ENCODE measurements at regions not wholly inside any gene's neighbourhood (a gene's known extent, or its start where the extent isn't known, plus 50 kb on each side); places are given as distances from the start of the nearest gene placed in this dataset.
"Not testable (repeated sequence)": the region's sequence is repeated elsewhere in the genome, so short reads cannot be mapped to it uniquely, and the experiment has no call there.

DNA sequence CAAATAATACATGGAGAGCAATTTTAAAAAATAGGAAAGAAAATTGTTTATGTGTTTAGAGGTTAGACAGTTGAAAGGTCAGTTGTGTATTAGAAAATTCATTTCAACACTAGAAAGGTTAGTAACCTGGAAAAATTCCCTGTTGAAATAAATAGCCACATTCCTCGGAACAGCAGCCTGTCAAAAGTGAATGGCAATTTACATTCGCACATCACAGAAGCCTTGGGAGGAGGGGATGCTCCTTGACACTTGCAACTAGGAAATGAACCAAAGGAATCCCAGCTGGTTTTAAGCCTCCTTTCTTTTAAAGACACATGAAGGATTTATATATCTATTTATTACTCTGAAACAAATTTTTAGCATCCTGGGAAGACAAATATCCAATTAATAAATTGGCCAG lies 653.5 kb upstream of the LRRTM4 start:
- Histone ChIP-seq H3K27me3 (ENCODE audit: control insufficient read depth, insufficient read depth, low read length) (no peaks in the 10 kb centered on the region), H3K27ac (ENCODE audit: low read length) (no peak overlapping the region), H3K4me3 (ENCODE audit: low read length) (no peak overlapping the region), H3K4me1 (ENCODE audit: control insufficient read depth, insufficient read depth, low read length) (no peaks in the 10 kb centered on the region), H3K36me3 (ENCODE audit: control insufficient read depth, insufficient read depth, low read length) (no peaks in the 10 kb centered on the region), H3K9me3 (ENCODE audit: control insufficient read depth, insufficient read depth, low read length) (no peaks in the 10 kb centered on the region)
- no peak for DNase-seq (ENCODE audit: low read depth, low spot score)
- no CpG with 5 or more reads among the region's 2 CpGs for WGBS (ENCODE audit: insufficient coverage, insufficient read length)

DNA sequence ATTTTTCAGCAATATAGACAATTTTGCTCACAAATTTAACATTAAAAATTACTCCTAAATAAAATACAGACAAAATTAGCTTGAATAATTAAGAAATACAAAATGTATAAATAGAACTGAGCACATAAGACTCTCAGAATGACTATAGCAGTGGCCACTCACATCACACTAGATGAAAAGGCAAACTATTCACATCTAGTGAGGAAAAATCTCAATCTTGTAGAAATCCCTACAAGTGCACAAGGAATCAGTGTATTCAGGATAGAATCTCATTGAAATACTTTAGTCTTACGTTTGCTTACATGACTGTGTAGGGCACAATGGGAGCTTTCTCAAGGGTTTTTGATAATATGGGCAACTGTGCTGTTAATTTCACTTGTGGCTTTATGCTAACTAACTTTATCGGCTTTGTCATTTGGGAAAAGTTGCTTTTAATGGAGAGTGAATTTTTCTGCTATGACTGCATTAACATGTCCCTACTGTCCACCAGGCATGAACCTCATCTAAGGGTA lies 678.9 kb upstream of the LRRTM4 start:
- Histone ChIP-seq H3K4me3 (ENCODE audit: low read length) (no peak overlapping the region), H3K4me1 (ENCODE audit: control insufficient read depth, insufficient read depth, low read length) (no peaks in the 10 kb centered on the region), H3K27me3 (ENCODE audit: control insufficient read depth, insufficient read depth, low read length) (no peaks in the 10 kb centered on the region), H3K27ac (ENCODE audit: low read length) (no peak overlapping the region), H3K9me3 (ENCODE audit: control insufficient read depth, insufficient read depth, low read length) (no peaks in the 10 kb centered on the region), H3K36me3 (ENCODE audit: control insufficient read depth, insufficient read depth, low read length) (no peaks in the 10 kb centered on the region)
- no CpG with 5 or more reads among the region's 2 CpGs for WGBS (ENCODE audit: insufficient coverage, insufficient read length)
- DNase-seq (ENCODE audit: low read depth, low spot score): no peak

DNA sequence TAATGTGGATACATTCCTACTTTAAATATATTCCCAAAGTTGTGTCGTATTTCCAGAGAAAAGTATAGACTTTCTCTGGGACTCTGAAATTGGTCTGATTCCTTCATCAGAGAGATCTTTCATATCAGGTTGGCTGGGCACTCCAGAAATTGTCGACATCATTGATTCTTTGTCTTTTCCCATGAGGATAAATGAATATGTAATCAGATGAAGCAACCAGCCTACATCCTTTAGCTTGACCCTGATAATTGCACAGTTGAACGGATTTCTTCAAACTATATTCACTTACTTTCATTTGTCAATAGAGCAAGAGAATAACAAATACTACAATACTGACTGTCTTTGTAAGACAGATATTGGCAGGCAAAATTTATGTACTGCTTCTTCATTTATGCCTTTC lies 680.2 kb upstream of the LRRTM4 start:
- H3K27ac ChIP-seq (ENCODE audit: low read length): no peak overlapping the region
- no peaks in the 10 kb centered on the region for H3K36me3 ChIP-seq (ENCODE audit: control insufficient read depth, insufficient read depth, low read length)
- no peaks in the 10 kb centered on the region for H3K9me3 ChIP-seq (ENCODE audit: control insufficient read depth, insufficient read depth, low read length)
- H3K4me3 ChIP-seq (ENCODE audit: low read length): no peak overlapping the region
- no CpG with 5 or more reads among the region's 3 CpGs for WGBS (ENCODE audit: insufficient coverage, insufficient read length)
- no peak for DNase-seq (ENCODE audit: low read depth, low spot score)
- no peaks in the 10 kb centered on the region for H3K27me3 ChIP-seq (ENCODE audit: control insufficient read depth, insufficient read depth, low read length)
- H3K4me1 ChIP-seq (ENCODE audit: control insufficient read depth, insufficient read depth, low read length): no peaks in the 10 kb centered on the region

DNA sequence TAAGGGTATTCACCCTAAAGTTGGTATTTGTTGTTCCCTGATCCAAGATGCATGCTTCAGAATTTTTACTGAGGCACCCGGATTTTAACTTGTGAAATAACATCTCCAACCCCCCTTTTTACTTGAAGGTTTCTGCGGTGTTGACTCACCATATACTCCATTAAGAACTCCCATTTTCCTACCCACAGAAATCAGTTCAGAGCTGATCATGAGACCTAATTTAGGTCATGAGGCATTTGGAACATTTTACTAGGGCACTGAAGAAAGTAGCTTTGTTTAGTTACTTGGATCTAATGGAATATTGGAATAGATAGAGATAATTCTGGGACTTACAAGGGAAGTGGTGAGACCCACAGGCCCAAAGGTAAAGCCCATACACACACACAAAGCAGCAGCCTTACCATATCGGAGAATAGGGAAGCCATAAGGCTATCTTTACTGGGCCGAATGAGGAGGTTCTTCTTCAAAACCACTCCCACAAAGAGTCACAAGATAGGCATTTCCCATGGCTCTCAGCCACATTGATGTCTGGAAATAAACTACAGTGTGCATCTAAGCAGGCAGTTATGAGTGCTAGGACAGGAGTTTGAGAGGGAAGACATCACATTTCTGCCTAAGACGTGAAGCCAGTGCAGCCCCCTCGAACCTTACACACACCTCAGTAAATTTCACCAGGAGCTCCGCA lies 681.0 kb upstream of the LRRTM4 start:
- no peak for DNase-seq (ENCODE audit: low read depth, low spot score)
- WGBS (ENCODE audit: insufficient coverage, insufficient read length): no CpG with 5 or more reads among the region's 7 CpGs
- Histone ChIP-seq H3K27me3 (ENCODE audit: control insufficient read depth, insufficient read depth, low read length) (no peaks in the 10 kb centered on the region), H3K36me3 (ENCODE audit: control insufficient read depth, insufficient read depth, low read length) (no peaks in the 10 kb centered on the region), H3K4me1 (ENCODE audit: control insufficient read depth, insufficient read depth, low read length) (no peaks in the 10 kb centered on the region), H3K9me3 (ENCODE audit: control insufficient read depth, insufficient read depth, low read length) (no peaks in the 10 kb centered on the region), H3K4me3 (ENCODE audit: low read length) (no peak overlapping the region), H3K27ac (ENCODE audit: low read length) (no peak overlapping the region)

DNA sequence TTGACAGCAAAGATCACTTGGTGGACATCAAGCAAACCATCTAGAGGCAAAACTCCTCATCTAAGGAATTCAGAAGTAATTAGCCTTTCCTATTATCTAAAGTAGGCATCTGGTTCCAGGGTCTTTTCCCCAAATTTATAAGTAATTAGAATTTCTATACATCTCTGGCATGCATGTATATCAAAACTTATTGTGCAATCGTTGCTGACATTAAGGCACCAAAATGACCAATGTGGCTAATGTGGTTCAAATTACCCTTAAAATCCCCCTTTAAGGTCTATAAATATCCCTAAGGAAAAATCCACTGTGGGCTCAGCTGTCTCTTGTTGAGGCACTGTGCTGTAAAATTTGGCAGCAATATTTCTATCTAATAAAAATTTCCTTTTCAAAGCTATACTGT lies 695.9 kb upstream of the LRRTM4 start:
- H3K4me1 ChIP-seq (ENCODE audit: control insufficient read depth, insufficient read depth, low read length): no peaks in the 10 kb centered on the region
- H3K36me3 ChIP-seq (ENCODE audit: control insufficient read depth, insufficient read depth, low read length): no peaks in the 10 kb centered on the region
- H3K27ac ChIP-seq (ENCODE audit: low read length): no peak overlapping the region
- DNase-seq (ENCODE audit: low read depth, low spot score): no peak
- WGBS (ENCODE audit: insufficient coverage, insufficient read length): no CpG with 5 or more reads among the region's 1 CpG
- H3K27me3 ChIP-seq (ENCODE audit: control insufficient read depth, insufficient read depth, low read length): no peaks in the 10 kb centered on the region
- no peaks in the 10 kb centered on the region for H3K9me3 ChIP-seq (ENCODE audit: control insufficient read depth, insufficient read depth, low read length)
- H3K4me3 ChIP-seq (ENCODE audit: low read length): no peak overlapping the region

DNA sequence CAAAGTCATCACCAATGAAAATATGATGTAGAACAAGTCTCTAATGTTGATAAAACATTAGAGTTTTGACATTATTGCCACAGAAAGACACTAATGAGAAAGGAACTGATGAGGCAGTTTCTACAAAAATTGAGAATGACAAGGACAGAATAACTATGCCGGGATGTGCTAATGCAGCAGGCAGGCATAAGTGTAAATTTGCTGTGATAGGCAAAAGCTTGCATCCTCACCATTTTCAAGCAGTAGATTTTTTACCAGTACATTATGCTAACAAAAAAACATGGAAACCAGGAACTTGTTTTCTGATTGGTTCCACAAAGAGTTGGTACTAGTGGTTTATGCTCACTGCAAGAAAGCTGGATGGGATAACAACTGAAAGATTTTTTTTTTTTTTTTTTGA lies 715.5 kb upstream of the LRRTM4 start:
- no peaks in the 10 kb centered on the region for H3K27me3 ChIP-seq (ENCODE audit: control insufficient read depth, insufficient read depth, low read length)
- H3K27ac ChIP-seq (ENCODE audit: low read length): no peak overlapping the region
- no peaks in the 10 kb centered on the region for H3K9me3 ChIP-seq (ENCODE audit: control insufficient read depth, insufficient read depth, low read length)
- no peaks in the 10 kb centered on the region for H3K4me1 ChIP-seq (ENCODE audit: control insufficient read depth, insufficient read depth, low read length)
- WGBS (ENCODE audit: insufficient coverage, insufficient read length): no CpG with 5 or more reads among the region's 1 CpG
- no peak for DNase-seq (ENCODE audit: low read depth, low spot score)
- H3K4me3 ChIP-seq (ENCODE audit: low read length): no peak overlapping the region
- no peaks in the 10 kb centered on the region for H3K36me3 ChIP-seq (ENCODE audit: control insufficient read depth, insufficient read depth, low read length)

DNA sequence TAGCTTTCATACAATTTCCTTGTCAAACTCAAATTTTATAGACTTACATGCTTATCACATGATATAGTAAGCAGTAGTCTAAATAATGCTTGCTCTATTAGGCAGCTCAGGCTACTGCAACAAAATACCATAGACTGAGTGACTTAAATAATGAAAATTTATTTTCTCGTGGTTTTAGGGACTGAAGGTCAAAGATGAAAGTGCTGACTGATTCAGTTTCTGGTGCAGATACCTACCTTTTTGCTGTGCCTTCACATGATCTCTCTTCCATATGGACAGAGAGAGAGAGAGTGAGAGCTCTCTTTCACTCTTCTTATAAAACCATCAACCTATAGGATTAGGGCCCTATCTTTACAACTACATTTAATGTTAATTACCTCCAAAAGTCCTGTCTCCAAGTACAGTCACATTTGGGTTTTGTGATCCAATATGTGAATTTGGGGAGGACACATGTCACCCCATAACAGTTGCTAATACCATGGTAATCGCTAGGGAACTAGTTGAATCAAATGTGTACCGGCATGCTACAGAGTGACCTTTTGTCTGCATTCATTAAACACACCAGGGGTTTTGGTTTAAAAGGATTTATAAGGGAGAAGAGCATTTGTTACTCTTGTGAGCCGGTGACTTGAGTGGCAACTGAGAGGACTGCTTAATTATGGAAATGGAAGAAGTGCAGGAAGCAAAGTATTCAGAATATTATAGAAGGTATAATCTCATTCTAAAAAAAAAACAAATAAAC lies 723.4 kb upstream of the LRRTM4 start:
- Histone ChIP-seq H3K4me1 (ENCODE audit: control insufficient read depth, insufficient read depth, low read length) (no peaks in the 10 kb centered on the region), H3K36me3 (ENCODE audit: control insufficient read depth, insufficient read depth, low read length) (no peaks in the 10 kb centered on the region), H3K27ac (ENCODE audit: low read length) (no peak overlapping the region), H3K4me3 (ENCODE audit: low read length) (no peak overlapping the region), H3K27me3 (ENCODE audit: control insufficient read depth, insufficient read depth, low read length) (no peaks in the 10 kb centered on the region), H3K9me3 (ENCODE audit: control insufficient read depth, insufficient read depth, low read length) (no peaks in the 10 kb centered on the region)
- no peak for DNase-seq (ENCODE audit: low read depth, low spot score)
- WGBS (ENCODE audit: insufficient coverage, insufficient read length): no CpG with 5 or more reads among the region's 4 CpGs

DNA sequence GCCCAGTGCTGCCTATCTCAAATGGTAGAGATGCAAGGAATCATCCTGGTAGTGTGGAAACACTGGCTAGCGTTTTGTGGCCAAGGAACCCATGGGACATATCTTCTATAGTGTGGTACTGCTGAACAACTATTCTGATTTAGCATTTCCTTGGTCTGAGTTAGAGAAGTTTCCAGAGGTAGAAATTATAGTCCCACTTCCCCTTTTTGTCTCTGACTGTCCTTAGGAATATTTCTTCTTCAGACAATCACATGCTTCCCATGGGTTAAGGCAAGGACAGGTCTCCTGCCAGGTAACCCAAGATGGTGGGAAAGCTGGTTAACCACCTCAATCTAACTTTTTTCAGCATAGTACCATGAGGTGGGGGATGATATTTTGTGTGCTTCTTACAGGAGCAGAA lies 729.5 kb upstream of the LRRTM4 start:
- no peak overlapping the region for H3K27ac ChIP-seq (ENCODE audit: low read length)
- H3K27me3 ChIP-seq (ENCODE audit: control insufficient read depth, insufficient read depth, low read length): no peaks in the 10 kb centered on the region
- H3K4me1 ChIP-seq (ENCODE audit: control insufficient read depth, insufficient read depth, low read length): no peaks in the 10 kb centered on the region
- DNase-seq (ENCODE audit: low read depth, low spot score): no peak
- no peaks in the 10 kb centered on the region for H3K36me3 ChIP-seq (ENCODE audit: control insufficient read depth, insufficient read depth, low read length)
- WGBS (ENCODE audit: insufficient coverage, insufficient read length): no CpG with 5 or more reads among the region's 1 CpG
- no peaks in the 10 kb centered on the region for H3K9me3 ChIP-seq (ENCODE audit: control insufficient read depth, insufficient read depth, low read length)
- H3K4me3 ChIP-seq (ENCODE audit: low read length): no peak overlapping the region

DNA sequence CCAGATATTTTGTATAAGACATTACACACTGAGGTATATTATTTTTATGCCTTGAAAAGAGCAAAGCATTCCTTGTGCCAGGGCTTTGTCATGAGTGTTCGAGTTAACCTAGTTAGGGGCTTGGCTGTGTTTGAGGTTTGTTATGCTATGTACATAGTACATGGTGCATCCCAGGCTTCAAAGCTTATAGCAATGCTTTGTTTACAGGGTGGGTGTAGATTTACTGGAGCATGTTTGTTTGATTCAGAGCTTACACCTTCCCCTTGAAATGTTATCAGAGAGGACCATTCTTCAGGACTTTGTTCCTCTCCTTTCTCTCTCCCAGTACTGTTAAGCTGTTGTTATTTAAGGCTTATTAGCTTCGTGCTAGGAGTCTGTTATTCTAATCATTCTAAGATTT lies 738.7 kb upstream of the LRRTM4 start:
- H3K36me3 ChIP-seq (ENCODE audit: control insufficient read depth, insufficient read depth, low read length): no peaks in the 10 kb centered on the region
- DNase-seq (ENCODE audit: low read depth, low spot score): no peak
- no peaks in the 10 kb centered on the region for H3K27me3 ChIP-seq (ENCODE audit: control insufficient read depth, insufficient read depth, low read length)
- H3K9me3 ChIP-seq (ENCODE audit: control insufficient read depth, insufficient read depth, low read length): no peaks in the 10 kb centered on the region
- no peak overlapping the region for H3K4me3 ChIP-seq (ENCODE audit: low read length)
- no peak overlapping the region for H3K27ac ChIP-seq (ENCODE audit: low read length)
- WGBS (ENCODE audit: insufficient coverage, insufficient read length): no CpG with 5 or more reads among the region's 2 CpGs
- H3K4me1 ChIP-seq (ENCODE audit: control insufficient read depth, insufficient read depth, low read length): no peaks in the 10 kb centered on the region

DNA sequence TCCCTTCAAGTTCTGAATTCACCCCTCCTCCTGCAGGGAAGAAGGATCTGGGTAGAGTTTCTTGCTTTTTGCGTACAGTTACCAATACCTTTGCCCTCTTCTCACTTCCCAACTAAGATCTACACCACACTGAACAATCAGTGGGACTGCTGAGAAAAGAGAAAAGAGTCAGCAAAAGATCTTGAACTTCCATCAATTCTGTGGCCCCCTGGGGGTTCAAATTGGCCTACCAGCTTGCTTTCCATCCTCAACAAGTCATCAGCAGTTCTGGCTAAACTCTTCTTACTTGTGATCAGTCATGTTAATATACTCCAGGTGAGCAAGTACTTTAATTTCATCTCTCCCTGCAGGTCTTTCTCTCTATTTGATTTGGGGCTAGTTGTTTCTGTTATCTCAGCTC lies 739.3 kb upstream of the LRRTM4 start:
- DNase-seq (ENCODE audit: low read depth, low spot score): no peak
- H3K4me3 ChIP-seq (ENCODE audit: low read length): no peak overlapping the region
- no peaks in the 10 kb centered on the region for H3K4me1 ChIP-seq (ENCODE audit: control insufficient read depth, insufficient read depth, low read length)
- no peaks in the 10 kb centered on the region for H3K27me3 ChIP-seq (ENCODE audit: control insufficient read depth, insufficient read depth, low read length)
- no peaks in the 10 kb centered on the region for H3K9me3 ChIP-seq (ENCODE audit: control insufficient read depth, insufficient read depth, low read length)
- H3K27ac ChIP-seq (ENCODE audit: low read length): no peak overlapping the region
- WGBS (ENCODE audit: insufficient coverage, insufficient read length): no CpG with 5 or more reads among the region's 1 CpG
- H3K36me3 ChIP-seq (ENCODE audit: control insufficient read depth, insufficient read depth, low read length): no peaks in the 10 kb centered on the region

DNA sequence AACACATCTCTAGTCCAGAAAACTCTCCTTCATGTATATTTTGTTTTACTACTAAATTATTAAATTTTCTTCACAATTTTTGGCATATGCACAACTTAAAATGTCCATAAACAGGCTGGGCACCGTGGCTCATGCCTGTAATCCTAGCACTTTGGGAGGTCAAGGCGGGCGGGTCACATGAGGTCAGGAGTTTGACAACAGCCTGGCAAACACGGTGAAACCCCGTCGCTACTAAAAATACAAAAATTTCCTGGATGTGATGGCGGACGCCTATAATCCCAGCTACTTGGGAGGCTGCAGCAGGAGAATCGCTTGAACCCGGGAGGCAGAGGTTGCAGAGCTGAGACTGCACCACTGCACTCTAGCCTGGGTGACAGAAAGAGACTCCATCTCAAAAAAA lies 739.9 kb upstream of the LRRTM4 start:
- not testable (repeated sequence) for H3K9me3 ChIP-seq (ENCODE audit: control insufficient read depth, insufficient read depth, low read length); H3K27ac ChIP-seq (ENCODE audit: low read length); H3K4me3 ChIP-seq (ENCODE audit: low read length); DNase-seq (ENCODE audit: low read depth, low spot score); H3K27me3 ChIP-seq (ENCODE audit: control insufficient read depth, insufficient read depth, low read length); H3K4me1 ChIP-seq (ENCODE audit: control insufficient read depth, insufficient read depth, low read length); H3K36me3 ChIP-seq (ENCODE audit: control insufficient read depth, insufficient read depth, low read length)
- no CpG with 5 or more reads among the region's 10 CpGs for WGBS (ENCODE audit: insufficient coverage, insufficient read length)

Data from iPS DF 6.9 (cell line).